GM23338 (cell line): ENCODE measurements at regions not wholly inside any gene's neighbourhood (a gene's known extent, or its start where the extent isn't known, plus 50 kb on each side); places are given as distances from the start of the nearest gene placed in this dataset.

ENCODE experiments used
- CTCF ChIP-seq, 2 experiments: fragments of 200-600 bp in 1 of 2; sonication (generic) in 1 of 2; conservative IDR thresholded peaks; 2 replicates each; pipeline versions ENCODE4 v1.5.1 to v1.6.1; 2016 to 2017; ENCODE audit warnings: antibody characterized with exemption in 2 of 2, low read depth in 2 of 2, mild to moderate bottlenecking in 2 of 2, moderate library complexity in 1 of 2
- EZH2 ChIP-seq: fragments of 200-600 bp; sonication (generic); IDR thresholded peaks from one replicate; pipeline ENCODE4 v1.8.0; 2017; ENCODE audit warnings: antibody characterized with exemption, mild to moderate bottlenecking, low read depth; ENCODE audit not compliant: unreplicated experiment
- POLR2AphosphoS5 ChIP-seq: IDR thresholded peaks from 2 replicates; pipeline ENCODE4 v1.6.1; 2016; ENCODE audit warnings: antibody characterized with exemption, low read depth
- REST ChIP-seq: IDR thresholded peaks from one replicate; pipeline ENCODE4 v1.6.1; 2018; ENCODE audit warnings: antibody characterized with exemption; ENCODE audit not compliant: unreplicated experiment

GRCh38 chr1:30648408-30649000 lies 74.9 kb downstream of the MATN1 start:
- TF ChIP-seq CTCF (conservative IDR thresholded peaks at IDR 0.05; ENCODE audit: low read depth in 2 of 2) (no peak), EZH2 (no peak), REST (no peak), POLR2AphosphoS5 (no peak)
